IMR-90 (cell line): ENCODE measurements at regions not wholly inside any gene's neighbourhood (a gene's known extent, or its start where the extent isn't known, plus 50 kb on each side); places are given as distances from the start of the nearest gene placed in this dataset.

Experiments used
- ATAC-seq: fragments of 200-7000 bp; cut with Tn5 transposase; 2 replicates; pipeline ENCODE4 v1.9.1; 2020; ENCODE audit warnings: low read depth, mild to moderate bottlenecking, moderate library complexity
- BruUV-seq: library from RNA; stranded (reverse); fragments of 400-500 nt; replicated peaks from 2 replicates; lab custom pipeline; 2021; lab: Mats Ljungman, UMichigan
- CTCF ChIA-PET: fragments of 300-600 bp; formaldehyde crosslinking; extraction: SDS; loops from one replicate; lab custom pipeline; 2021; ENCODE audit warnings: antibody characterized with exemption; lab: Yijun Ruan, JAX
- POLR2A ChIA-PET: fragments of 300-600 bp; sonication (Branson Sonifier 250); formaldehyde crosslinking; loops from one replicate; lab custom pipeline; 2022; ENCODE audit warnings: antibody characterized with exemption; ENCODE audit not compliant: unreplicated experiment; lab: Charles Lee
- DNase-seq: peaks from one replicate; pipeline ENCODE4 v3.0.0; 2013
- H2AFZ ChIP-seq: replicated peaks from 2 replicates; pipeline ENCODE3; 2013; ENCODE audit warnings: low read length, mild to moderate bottlenecking; ENCODE audit not compliant: poor library complexity
- H2AK5ac ChIP-seq: 2 replicates; pipeline ENCODE4 v1.6.1; 2013; ENCODE audit warnings: low read depth, low read length, inconsistent platforms
- H2AK9ac ChIP-seq: replicated peaks from 2 replicates; pipeline ENCODE3; 2013; ENCODE audit warnings: mild to moderate bottlenecking, low read depth, low read length, moderate library complexity; ENCODE audit not compliant: poor library complexity
- H2BK120ac ChIP-seq: 2 replicates; pipeline ENCODE4 v1.6.1; 2013; ENCODE audit warnings: low read depth, low read length, inconsistent platforms
- H2BK15ac ChIP-seq: 3 replicates; pipeline ENCODE4 v1.6.1; 2013; ENCODE audit warnings: low read depth, low read length, inconsistent platforms
- H2BK20ac ChIP-seq: 2 replicates; pipeline ENCODE4 v1.6.1; 2013; ENCODE audit warnings: low read depth, mild to moderate bottlenecking, inconsistent platforms, low read length, moderate library complexity
- H2BK5ac ChIP-seq: 2 replicates; pipeline ENCODE4 v1.6.1; 2013; ENCODE audit warnings: mild to moderate bottlenecking, low read depth, low read length, inconsistent platforms; ENCODE audit not compliant: poor library complexity, severe bottlenecking
- H3K14ac ChIP-seq: replicated peaks from 2 replicates; pipeline ENCODE4 v1.6.1; 2013; ENCODE audit warnings: low read depth, low read length, inconsistent platforms
- H3K18ac ChIP-seq: 2 replicates; pipeline ENCODE4 v1.6.1; 2013; ENCODE audit warnings: low read depth, low read length, control low read depth
- H3K23ac ChIP-seq: 2 replicates; pipeline ENCODE4 v1.6.1; 2013; ENCODE audit warnings: low read depth, low read length, inconsistent platforms
- H3K27ac ChIP-seq: 2 replicates; pipeline ENCODE4 v1.5.1; 2013; ENCODE audit warnings: mild to moderate bottlenecking, control low read depth, low read length; ENCODE audit not compliant: insufficient read depth
- H3K27me3 ChIP-seq: 2 replicates; pipeline ENCODE4 v1.6.1; 2013; ENCODE audit warnings: low read length; ENCODE audit not compliant: control insufficient read depth, insufficient read depth
- H3K36me3 ChIP-seq: 2 replicates; pipeline ENCODE4 v1.6.1; 2013; ENCODE audit warnings: low read length, mixed read lengths; ENCODE audit not compliant: control insufficient read depth, insufficient read depth
- H3K4ac ChIP-seq: 2 replicates; pipeline ENCODE4 v1.6.1; 2013; ENCODE audit warnings: low read depth, low read length, inconsistent platforms
- H3K4me1 ChIP-seq: 2 replicates; pipeline ENCODE4 v1.6.1; 2013; ENCODE audit warnings: low read length, mixed read lengths; ENCODE audit not compliant: control insufficient read depth, insufficient read depth
- H3K4me2 ChIP-seq: 2 replicates; pipeline ENCODE4 v1.6.1; 2013; ENCODE audit warnings: low read depth, mild to moderate bottlenecking, control low read depth, low read length, moderate library complexity
- H3K4me3 ChIP-seq: 2 replicates; pipeline ENCODE4 v1.5.1; 2013; ENCODE audit warnings: low read depth, mild to moderate bottlenecking, control low read depth, low read length, moderate library complexity; ENCODE audit not compliant: insufficient read depth
- H3K56ac ChIP-seq: 2 replicates; pipeline ENCODE4 v1.6.1; 2013; ENCODE audit warnings: low read length, inconsistent platforms; ENCODE audit not compliant: insufficient read depth; ENCODE audit errors: extremely low read depth
- H3K79me1 ChIP-seq, 2 experiments: 2 replicates each; pipeline ENCODE4 v1.6.1; 2013; ENCODE audit warnings: low read length in 2 of 2, inconsistent platforms in 1 of 2, low read depth in 1 of 2
- H3K9ac ChIP-seq: 2 replicates; pipeline ENCODE4 v1.6.1; 2013; ENCODE audit warnings: low read depth, low read length, control low read depth
- H3K9me1 ChIP-seq: 2 replicates; pipeline ENCODE4 v1.6.1; 2013; ENCODE audit warnings: low read length, inconsistent platforms; ENCODE audit not compliant: insufficient read depth
- H3K9me3 ChIP-seq: 2 replicates; pipeline ENCODE4 v1.6.1; 2013; ENCODE audit warnings: low read length; ENCODE audit not compliant: control insufficient read depth, insufficient read depth
- H4K20me1 ChIP-seq: 2 replicates; pipeline ENCODE4 v1.6.1; 2013; ENCODE audit warnings: low read length, inconsistent platforms; ENCODE audit not compliant: insufficient read depth
- H4K5ac ChIP-seq: 2 replicates; pipeline ENCODE4 v1.6.1; 2013; ENCODE audit warnings: mild to moderate bottlenecking, low read depth, low read length, control low read depth
- H4K8ac ChIP-seq, 2 experiments: 2 replicates each; pipeline ENCODE4 v1.6.1; 2013; ENCODE audit warnings: low read depth in 2 of 2, low read length in 2 of 2, control low read depth in 1 of 2, inconsistent platforms in 1 of 2
- H4K91ac ChIP-seq: 2 replicates; pipeline ENCODE4 v1.6.1; 2013; ENCODE audit warnings: low read depth, low read length, inconsistent platforms; ENCODE audit not compliant: insufficient read depth
- BHLHE40 ChIP-seq: fragments of 150-350 bp; IDR thresholded peaks from 2 replicates; pipeline ENCODE4 v1.6.1; 2016; ENCODE audit warnings: mild to moderate bottlenecking, low read depth, low read length
- CEBPB ChIP-seq: IDR thresholded peaks from 2 replicates; pipeline ENCODE4 v1.6.1; 2012; ENCODE audit warnings: low read depth, low read length, improper control_type of control experiment
- CHD1 ChIP-seq: IDR thresholded peaks from 2 replicates; pipeline ENCODE4 v1.6.1; 2012; ENCODE audit warnings: low read depth, low read length, improper control_type of control experiment
- FOS ChIP-seq: fragments of 150-350 bp; IDR thresholded peaks from 2 replicates; pipeline ENCODE4 v1.6.1; 2016; ENCODE audit warnings: low read depth, low read length
- MAFK ChIP-seq: IDR thresholded peaks from 2 replicates; pipeline ENCODE4 v1.6.1; 2012; ENCODE audit warnings: low read depth, low read length, improper control_type of control experiment
- MAZ ChIP-seq: IDR thresholded peaks from 2 replicates; pipeline ENCODE4 v1.6.1; 2012; ENCODE audit warnings: low read depth, mild to moderate bottlenecking, low read length, improper control_type of control experiment, moderate library complexity, borderline replicate concordance
- MXI1 ChIP-seq: IDR thresholded peaks from 2 replicates; pipeline ENCODE4 v1.6.1; 2012; ENCODE audit warnings: low read depth, mild to moderate bottlenecking, low read length, moderate library complexity, borderline replicate concordance
- NFE2L2 ChIP-seq: fragments of 150-350 bp; IDR thresholded peaks from 2 replicates; pipeline ENCODE4 v1.6.1; 2016; ENCODE audit warnings: low read depth, mild to moderate bottlenecking, low read length
- POLR2A ChIP-seq: IDR thresholded peaks from 2 replicates; pipeline ENCODE4 v1.6.1; 2012; ENCODE audit warnings: mild to moderate bottlenecking, low read depth, low read length
- RAD21 ChIP-seq: IDR thresholded peaks from 2 replicates; pipeline ENCODE4 v1.6.1; 2012; ENCODE audit warnings: low read length, improper control_type of control experiment
- RCOR1 ChIP-seq: IDR thresholded peaks from 2 replicates; pipeline ENCODE4 v1.6.1; 2012; ENCODE audit warnings: mild to moderate bottlenecking, low read length, improper control_type of control experiment; ENCODE audit not compliant: insufficient replicate concordance
- RFX5 ChIP-seq: IDR thresholded peaks from 2 replicates; pipeline ENCODE4 v1.8.0; 2012; ENCODE audit warnings: low read depth, mild to moderate bottlenecking, low read length, moderate library complexity
- SMC3 ChIP-seq: fragments of 150-350 bp; IDR thresholded peaks from 2 replicates; pipeline ENCODE4 v1.6.1; 2016; ENCODE audit warnings: low read depth, mild to moderate bottlenecking, antibody characterized with exemption, low read length, moderate library complexity
- WGBS, 2 experiments: methylation state at CpG; one replicate each; pipeline versions ENCODE4 v1.1.5 to v1.1.7; 2013; ENCODE audit warnings: missing lambda C conversion rate in 2 of 2; ENCODE audit not compliant: insufficient read length in 1 of 2; ENCODE audit errors: extremely low coverage in 2 of 2; 5-methylcytosine and 5-hydroxymethylcytosine counted together
- dilution Hi-C: fragments of 300-500 bp; cut with HindIII; formaldehyde crosslinking; loops from one replicate; pipeline ENCODE4 v1.14.3; 2018; ENCODE audit warnings: low sequenced_read_pairs; ENCODE audit not compliant: unreplicated experiment
- in situ Hi-C: fragments of 300-500 bp; cut with MboI; formaldehyde crosslinking; loops from 3 replicates; pipeline ENCODE4 v1.14.3; 2019; ENCODE audit warnings: low sequenced_read_pairs, inconsistent platforms, mixed read lengths
- intact Hi-C: fragments of 100-400 bp; cut with micrococcal nuclease; formaldehyde crosslinking; loops from 2 replicates; pipeline ENCODE4 v1.10.0; 2022
- TF ChIP-seq, protein P1 (sequence below): fragments of 150-350 bp; IDR thresholded peaks from 2 replicates; pipeline ENCODE4 v1.6.1; 2017; ENCODE audit warnings: mild to moderate bottlenecking, antibody characterized with exemption, low read length, low read depth
- TF ChIP-seq, protein P2 (sequence below): conservative IDR thresholded peaks from 2 replicates; pipeline ENCODE4 v1.5.1; 2012; ENCODE audit warnings: mild to moderate bottlenecking, low read depth, low read length, improper control_type of control experiment
- TF ChIP-seq, protein P3 (sequence below): fragments of 150-350 bp; IDR thresholded peaks from 2 replicates; pipeline ENCODE4 v1.6.1; 2016; ENCODE audit warnings: low read depth, mild to moderate bottlenecking, low read length, moderate library complexity, borderline replicate concordance

DNA sequence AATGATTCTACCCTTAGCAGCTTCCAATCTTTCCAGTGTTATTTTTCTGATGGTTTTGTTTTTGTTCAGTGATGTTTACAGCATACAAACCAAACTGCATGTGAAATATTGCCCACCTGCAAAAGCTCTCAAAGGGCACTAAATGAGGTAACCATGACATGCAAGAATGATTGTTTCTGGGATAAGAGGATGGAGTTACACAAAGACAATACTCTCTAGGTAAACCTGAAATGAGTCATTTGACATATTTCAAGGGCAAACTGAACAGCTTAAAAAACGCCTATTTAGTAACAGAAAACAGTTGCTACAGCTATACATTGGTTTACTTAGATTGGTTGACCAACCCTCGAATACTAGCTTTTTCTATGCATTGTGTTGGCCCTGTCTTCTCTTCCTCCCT lies 481.7 kb downstream of the ZPLD1 start:
- Histone ChIP-seq H3K56ac (no peak overlapping the region), H3K9me3 (no peaks in the 10 kb centered on the region), H4K91ac (no peak overlapping the region), H3K4me1 (no peaks in the 10 kb centered on the region), H2BK5ac (no peak overlapping the region), H4K5ac (no peak overlapping the region), H2BK15ac (no peak overlapping the region), H4K20me1 (no peaks in the 10 kb centered on the region), H3K14ac (no peak overlapping the region), H3K79me1 (no peaks in the 10 kb centered on the region), H3K27me3 (no peaks in the 10 kb centered on the region), H3K4me2 (no peak overlapping the region), H3K4ac (no peak overlapping the region), H2AK9ac (no peak overlapping the region), H3K4me3 (no peak overlapping the region), H2BK20ac (no peak overlapping the region), H4K8ac (no peak overlapping the region), H2AK5ac (no peak overlapping the region), H3K9ac (no peak overlapping the region), H2AFZ (no peak overlapping the region), H2BK120ac (no peak overlapping the region), H3K18ac (no peak overlapping the region), H3K23ac (no peak overlapping the region), H3K9me1 (no peaks in the 10 kb centered on the region), H3K36me3 (no peaks in the 10 kb centered on the region), H3K27ac (no peak overlapping the region)
- in situ Hi-C loops (no loop called here), dilution Hi-C loops (no loop called here), intact Hi-C loops (no loop called here)
- ATAC-seq (no peak), DNase-seq (no peak)
- WGBS, 2 experiments: no CpG with 5 or more reads among the region's 2 CpGs
- ChIA-PET CTCF (no interaction called here), POLR2A (no interaction called here)
- BruUV-seq: no TSS peak
- TF ChIP-seq BHLHE40: no peak
- no peak for TF ChIP-seq MAZ
- TF ChIP-seq CHD1: no peak
- TF ChIP-seq, protein P1, sequence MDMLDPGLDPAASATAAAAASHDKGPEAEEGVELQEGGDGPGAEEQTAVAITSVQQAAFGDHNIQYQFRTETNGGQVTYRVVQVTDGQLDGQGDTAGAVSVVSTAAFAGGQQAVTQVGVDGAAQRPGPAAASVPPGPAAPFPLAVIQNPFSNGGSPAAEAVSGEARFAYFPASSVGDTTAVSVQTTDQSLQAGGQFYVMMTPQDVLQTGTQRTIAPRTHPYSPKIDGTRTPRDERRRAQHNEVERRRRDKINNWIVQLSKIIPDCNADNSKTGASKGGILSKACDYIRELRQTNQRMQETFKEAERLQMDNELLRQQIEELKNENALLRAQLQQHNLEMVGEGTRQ: no peak
- TF ChIP-seq FOS: no peak
- TF ChIP-seq MXI1: no peak
- no peak for TF ChIP-seq POLR2A
- no peak for TF ChIP-seq MAFK
- no peak for TF ChIP-seq RAD21
- TF ChIP-seq SMC3: no peak
- no peak for TF ChIP-seq RFX5
- TF ChIP-seq RCOR1: no peak
- TF ChIP-seq, protein P2, sequence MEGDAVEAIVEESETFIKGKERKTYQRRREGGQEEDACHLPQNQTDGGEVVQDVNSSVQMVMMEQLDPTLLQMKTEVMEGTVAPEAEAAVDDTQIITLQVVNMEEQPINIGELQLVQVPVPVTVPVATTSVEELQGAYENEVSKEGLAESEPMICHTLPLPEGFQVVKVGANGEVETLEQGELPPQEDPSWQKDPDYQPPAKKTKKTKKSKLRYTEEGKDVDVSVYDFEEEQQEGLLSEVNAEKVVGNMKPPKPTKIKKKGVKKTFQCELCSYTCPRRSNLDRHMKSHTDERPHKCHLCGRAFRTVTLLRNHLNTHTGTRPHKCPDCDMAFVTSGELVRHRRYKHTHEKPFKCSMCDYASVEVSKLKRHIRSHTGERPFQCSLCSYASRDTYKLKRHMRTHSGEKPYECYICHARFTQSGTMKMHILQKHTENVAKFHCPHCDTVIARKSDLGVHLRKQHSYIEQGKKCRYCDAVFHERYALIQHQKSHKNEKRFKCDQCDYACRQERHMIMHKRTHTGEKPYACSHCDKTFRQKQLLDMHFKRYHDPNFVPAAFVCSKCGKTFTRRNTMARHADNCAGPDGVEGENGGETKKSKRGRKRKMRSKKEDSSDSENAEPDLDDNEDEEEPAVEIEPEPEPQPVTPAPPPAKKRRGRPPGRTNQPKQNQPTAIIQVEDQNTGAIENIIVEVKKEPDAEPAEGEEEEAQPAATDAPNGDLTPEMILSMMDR: no peak
- TF ChIP-seq CEBPB: no peak
- TF ChIP-seq, protein P3, sequence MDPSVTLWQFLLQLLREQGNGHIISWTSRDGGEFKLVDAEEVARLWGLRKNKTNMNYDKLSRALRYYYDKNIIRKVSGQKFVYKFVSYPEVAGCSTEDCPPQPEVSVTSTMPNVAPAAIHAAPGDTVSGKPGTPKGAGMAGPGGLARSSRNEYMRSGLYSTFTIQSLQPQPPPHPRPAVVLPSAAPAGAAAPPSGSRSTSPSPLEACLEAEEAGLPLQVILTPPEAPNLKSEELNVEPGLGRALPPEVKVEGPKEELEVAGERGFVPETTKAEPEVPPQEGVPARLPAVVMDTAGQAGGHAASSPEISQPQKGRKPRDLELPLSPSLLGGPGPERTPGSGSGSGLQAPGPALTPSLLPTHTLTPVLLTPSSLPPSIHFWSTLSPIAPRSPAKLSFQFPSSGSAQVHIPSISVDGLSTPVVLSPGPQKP: no peak
- TF ChIP-seq NFE2L2: no peak
